Activated CD4-positive, alpha-beta T cell treated with anti-CD3 and anti-CD28 coated beads, Interleukin-2, amount 50 U/mL, for 1 hour (primary cell): ENCODE measurements at regions not wholly inside any gene's neighbourhood (a gene's known extent, or its start where the extent isn't known, plus 50 kb on each side); places are given as distances from the start of the nearest gene placed in this dataset.
"Not testable (repeated sequence)": the region's sequence is repeated elsewhere in the genome, so short reads cannot be mapped to it uniquely, and the experiment has no call there.

Source experiments
- DNase-seq: peaks from one replicate; pipeline ENCODE4 v3.0.0-alpha.2; 2020

GRCh38 chr3:40864146-40864782 is 335.0 kb upstream of the CTNNB1 start:
- DNase-seq: no peak

DNA sequence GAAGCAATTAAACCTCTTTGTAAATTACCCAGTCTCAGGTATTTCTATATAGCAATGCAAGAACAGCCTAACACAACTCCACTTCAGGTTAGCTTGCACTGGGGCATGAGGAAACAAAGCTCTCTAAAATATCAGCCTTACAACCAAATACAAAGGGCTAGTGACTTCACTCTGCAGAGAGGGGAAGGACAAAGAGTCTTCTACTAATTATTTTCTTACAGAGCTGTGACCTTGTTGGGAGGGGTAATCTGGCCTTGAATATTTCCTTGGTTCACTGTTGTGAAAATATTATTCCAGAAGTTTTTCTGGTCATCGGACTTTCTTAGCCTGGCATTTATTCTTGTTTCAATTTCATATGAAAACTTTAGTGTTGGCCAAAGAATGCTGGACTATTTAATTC is 334.4 kb upstream of the CTNNB1 start:
- no peak for DNase-seq

DNA sequence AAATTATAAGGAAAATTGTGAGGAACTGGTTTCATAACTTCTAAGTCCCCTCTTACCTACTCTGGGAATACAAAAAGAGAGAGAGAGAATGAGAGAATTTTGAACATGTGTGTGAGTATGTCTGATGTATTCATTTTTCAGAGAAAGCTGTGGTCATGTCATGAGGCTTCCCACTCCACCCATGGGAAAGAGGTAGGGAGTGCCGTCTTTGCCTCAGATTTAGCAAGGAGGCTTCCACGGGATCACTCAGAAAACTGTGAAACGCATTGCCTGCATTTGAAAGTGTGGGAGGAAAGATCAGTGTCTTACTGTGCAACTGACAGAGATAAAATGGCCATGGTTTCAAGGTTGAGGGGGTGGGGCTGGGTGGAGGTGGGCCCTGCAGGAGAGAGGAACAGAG is 331.5 kb upstream of the CTNNB1 start:
- no peak for DNase-seq

DNA sequence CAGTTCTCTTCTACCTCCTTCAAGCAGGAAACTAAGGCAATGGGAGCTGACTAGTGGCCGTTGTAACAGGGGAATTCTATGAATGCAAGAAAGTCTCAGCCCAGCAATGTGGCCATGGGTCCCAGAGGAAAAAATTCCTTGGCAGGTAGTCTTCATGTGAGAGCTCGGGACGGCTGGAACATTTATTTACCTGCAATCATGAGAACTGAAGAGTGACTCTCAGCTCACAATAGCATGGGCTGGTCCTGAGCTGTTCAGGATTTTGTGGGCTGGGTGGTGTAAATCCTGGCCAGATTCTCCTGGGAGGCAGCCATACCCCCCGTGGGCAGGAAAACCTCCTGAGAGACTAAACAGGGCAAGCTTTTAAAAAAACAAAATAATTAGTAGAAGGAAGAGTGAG is 330.3 kb upstream of the CTNNB1 start:
- DNase-seq: no peak

DNA sequence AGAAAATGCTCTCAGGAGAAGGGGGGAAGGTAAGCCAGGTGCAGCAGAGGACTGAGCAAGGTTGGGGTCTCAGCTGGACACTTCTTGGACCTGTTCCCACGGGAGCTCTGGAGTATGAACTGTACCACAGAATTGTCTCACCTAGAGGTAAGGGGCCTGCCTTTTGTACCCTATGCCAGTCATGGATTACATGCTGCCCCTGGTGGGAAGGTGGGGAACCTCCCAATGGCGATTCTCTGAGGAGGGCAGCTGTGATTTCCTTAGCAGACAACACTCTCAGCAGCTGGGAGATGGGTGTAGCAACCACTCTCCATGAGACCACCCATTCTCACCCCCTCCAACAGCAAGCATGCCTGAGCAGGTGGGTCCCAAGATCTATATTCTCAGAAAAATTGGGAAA is 329.4 kb upstream of the CTNNB1 start:
- no peak for DNase-seq

DNA sequence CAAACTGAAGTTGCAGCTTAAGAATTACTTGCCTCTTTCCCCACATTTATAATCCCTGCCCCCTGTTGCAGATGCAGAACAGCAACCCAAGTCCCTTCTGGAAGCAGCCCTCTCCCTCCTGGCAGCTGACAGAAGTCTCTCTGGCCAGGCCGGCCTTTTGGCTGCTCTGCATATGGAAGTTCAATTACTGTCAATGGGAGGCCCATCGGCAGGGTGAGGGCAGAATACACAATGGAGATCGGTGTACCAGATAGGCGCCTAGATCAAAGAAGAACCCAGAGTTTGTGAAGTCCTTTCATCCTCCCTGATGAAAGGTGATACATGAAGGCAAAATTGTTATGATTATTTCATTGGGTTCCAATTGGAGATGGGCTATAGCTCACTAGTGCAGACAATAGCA is 327.9 kb upstream of the CTNNB1 start:
- DNase-seq: no peak

- no peak for DNase-seq
Observed at GRCh38 chr3:40872258-40872920, 326.9 kb upstream of the CTNNB1 start.

- DNase-seq: no peak
Observed at GRCh38 chr3:40873476-40873875, 325.8 kb upstream of the CTNNB1 start.

- DNase-seq: no peak
Observed at GRCh38 chr3:40873934-40874699, 325.2 kb upstream of the CTNNB1 start.

DNA sequence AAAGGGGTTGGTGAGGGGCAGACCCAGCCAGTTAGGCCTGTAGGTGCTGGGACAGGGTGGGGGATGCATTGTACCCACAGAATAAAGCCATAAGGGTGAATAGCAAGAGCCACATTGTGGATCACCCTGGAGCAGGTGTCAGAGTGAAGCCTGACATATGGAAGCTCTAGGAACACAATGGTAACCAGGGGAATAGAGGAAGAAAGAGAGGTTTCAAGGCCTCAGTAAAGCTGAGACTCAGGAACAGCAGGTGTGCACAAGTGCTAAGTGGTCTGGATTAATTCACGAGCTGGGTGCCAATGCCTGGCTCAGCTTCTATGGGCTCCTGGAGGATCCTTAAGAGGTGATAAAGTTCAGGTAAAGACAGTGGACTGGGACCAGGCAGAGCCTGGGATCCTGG is 323.7 kb upstream of the CTNNB1 start:
- no peak for DNase-seq

DNA sequence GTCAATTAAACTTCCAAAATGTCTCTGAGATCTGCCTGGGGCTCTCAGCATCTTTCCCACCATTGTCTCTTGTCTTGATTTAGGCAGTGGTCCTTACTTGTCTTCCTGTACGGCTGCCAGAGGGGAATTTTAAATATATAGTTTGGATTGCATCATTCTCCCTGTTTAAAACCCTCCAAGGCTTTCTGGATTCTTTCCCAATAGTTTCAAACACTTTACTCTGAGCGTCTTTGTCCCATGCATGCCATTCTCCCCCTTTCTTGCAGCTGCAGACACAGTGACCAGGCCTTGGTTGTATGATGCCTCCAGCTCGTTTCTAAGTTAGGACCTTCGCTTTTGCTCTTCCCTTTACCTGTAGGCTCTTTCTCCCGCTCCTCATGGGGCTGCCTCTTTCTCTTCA is 323.3 kb upstream of the CTNNB1 start:
- no peak for DNase-seq

- no peak for DNase-seq
Observed at GRCh38 chr3:40876496-40876895, 322.8 kb upstream of the CTNNB1 start.

DNA sequence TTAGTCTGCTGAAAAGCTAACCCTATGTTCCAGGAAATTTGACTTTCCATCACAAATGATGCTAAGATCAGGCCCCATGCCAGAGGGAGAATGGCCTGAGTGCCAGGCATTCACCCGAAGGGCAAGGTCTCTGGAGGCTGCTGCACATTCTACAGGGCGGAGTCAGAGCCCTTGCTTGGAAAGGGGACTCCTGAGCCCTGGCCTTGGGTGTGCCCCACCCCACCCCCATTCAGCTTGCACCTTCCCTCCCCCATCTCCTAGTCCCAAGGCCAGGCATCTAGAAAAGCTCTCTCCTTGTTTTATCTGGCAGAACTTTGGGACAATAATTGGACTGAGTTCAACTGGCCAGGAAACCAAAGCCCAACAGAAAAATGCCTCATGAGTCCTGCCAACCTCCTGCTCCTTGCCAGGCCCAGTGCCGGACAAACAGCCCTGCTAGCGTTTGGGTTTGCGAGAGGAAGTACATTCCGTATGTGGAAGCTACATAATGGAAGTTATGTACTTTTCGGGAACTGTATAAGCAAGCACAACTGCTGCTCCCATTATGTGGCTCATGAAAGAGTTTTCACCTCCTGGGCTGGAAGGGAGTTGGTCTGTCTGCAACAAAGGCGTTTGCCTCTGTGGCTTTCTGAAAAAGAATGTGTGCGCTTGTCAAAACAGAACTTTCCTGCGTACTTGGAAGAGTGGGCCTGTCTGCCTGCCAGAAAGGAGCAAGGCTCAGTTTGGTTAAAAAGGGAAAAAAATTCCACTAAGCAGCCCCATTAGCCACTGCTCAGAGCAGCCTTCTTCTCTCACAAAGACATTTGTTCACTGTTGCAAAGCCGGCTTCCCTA is 321.5 kb upstream of the CTNNB1 start:
- DNase-seq: no peak

GRCh38 chr3:40878464-40878905 is 320.8 kb upstream of the CTNNB1 start:
- DNase-seq: no peak

GRCh38 chr3:40885430-40885829 is 313.9 kb upstream of the CTNNB1 start:
- DNase-seq: no peak

DNA sequence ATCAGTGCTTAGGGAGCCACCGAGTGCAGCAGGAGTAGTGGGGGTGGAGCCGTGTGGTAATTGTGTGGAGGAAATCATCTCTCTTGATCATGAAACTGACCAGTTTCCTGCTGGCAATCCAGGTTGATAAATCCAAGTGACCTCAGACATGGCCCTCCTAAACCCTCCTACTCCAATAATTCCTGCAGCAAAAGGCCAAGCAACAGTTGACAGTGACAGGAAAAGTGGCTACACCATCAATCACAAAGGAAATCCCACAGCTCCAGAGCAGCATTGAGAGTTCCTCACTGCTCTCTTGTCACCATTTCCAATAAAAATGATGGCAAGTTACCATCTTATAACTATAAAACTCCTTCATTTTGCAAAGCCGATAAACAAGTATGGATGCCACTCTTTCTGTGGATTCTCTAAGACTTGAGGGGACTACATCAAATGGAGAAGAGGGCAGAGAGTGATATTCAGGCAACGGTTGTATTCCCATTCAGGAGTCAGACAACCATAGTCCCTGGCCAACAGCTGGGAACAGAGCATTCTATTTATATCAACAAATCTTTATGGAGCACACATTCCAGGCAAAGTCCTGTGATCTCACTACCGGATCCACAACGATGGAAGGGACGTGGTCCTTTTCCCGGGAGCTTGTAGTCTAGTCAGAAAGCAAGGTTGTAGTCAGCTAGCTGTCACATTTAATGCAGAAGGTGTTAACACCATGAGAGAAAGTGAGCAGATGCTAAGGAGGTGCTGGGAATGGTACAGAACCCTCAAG is 312.5 kb upstream of the CTNNB1 start:
- no peak for DNase-seq

DNA sequence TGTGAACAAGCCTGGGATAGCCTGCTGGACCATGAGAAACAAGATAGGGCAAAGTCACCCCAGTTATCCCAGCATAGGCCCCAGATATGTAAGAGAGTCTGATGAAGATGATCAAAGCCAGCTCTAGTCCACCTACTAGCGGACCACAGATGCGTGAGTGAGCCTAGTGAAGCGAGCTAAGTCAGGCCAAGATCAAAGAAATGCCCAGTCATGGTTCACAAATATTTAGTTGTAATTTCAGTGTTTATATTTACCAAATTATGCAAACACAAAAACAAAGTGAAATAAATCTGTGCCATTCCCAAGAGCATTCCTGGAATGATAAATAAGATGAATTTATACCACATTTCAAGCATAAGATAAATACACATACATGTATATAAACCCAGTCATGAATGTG is 308.1 kb upstream of the CTNNB1 start:
- DNase-seq: no peak

- DNase-seq: no peak
Observed at GRCh38 chr3:40895109-40895508, 304.2 kb upstream of the CTNNB1 start.

GRCh38 chr3:40899286-40899712 is 300.0 kb upstream of the CTNNB1 start:
- DNase-seq: no peak

GRCh38 chr3:40901298-40901697 is 298.0 kb upstream of the CTNNB1 start:
- no peak for DNase-seq

DNA sequence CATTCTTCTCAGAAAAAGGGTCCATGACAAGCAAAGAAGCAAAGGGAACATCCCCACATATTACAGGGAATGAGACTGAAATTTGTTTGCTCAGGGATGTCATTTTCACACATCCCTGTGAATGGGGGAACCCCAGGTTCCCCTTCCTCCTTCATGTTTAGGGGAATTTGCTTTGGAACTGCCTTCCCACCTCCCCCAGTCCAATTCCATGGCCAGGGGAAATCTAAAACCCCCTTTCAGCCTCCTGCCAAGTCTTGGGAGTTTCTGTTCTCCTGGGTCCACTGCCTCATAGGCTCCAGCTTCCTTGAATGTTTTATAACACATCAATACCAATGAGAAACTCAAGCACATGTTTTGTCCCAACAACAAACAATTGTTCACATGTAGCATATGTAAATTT is 297.5 kb upstream of the CTNNB1 start:
- DNase-seq: no peak

GRCh38 chr3:40907907-40908465 is 291.3 kb upstream of the CTNNB1 start:
- DNase-seq: not testable (repeated sequence)
